ENCODE measurements at regions not wholly inside any gene's neighbourhood (a gene's known extent, or its start where the extent isn't known, plus 50 kb on each side); places are given as distances from the start of the nearest gene placed in this dataset.

GRCh38 chr1:60394436-60394835 is 320.9 kb upstream of the C1orf87 start (continued):
- TF ChIP-seq ATF2 (IDR thresholded peaks at IDR 0.05; ENCODE audit: low read length) = no peak
- TF ChIP-seq RNF2 (IDR thresholded peaks at IDR 0.05; ENCODE audit: borderline replicate concordance, low read depth, low read length, missing control alignments, poor library complexity, severe bottlenecking) = no peak
